Caco-2 (cell line): ENCODE measurements at regions not wholly inside any gene's neighbourhood (a gene's known extent, or its start where the extent isn't known, plus 50 kb on each side); places are given as distances from the start of the nearest gene placed in this dataset.

Source experiments
- BruUV-seq: library from RNA; stranded (reverse); fragments of 400-500 nt; replicated peaks from 2 replicates; lab custom pipeline; 2021; lab: Mats Ljungman, UMichigan
- CTCF ChIA-PET: fragments of 300-600 bp; sonication (Branson Sonifier 250); formaldehyde crosslinking; loops from one replicate; lab custom pipeline; 2022; ENCODE audit warnings: antibody characterized with exemption; lab: Charles Lee
- POLR2A ChIA-PET: fragments of 300-600 bp; sonication (Branson Sonifier 250); formaldehyde crosslinking; loops from one replicate; lab custom pipeline; 2022; ENCODE audit warnings: antibody characterized with exemption; lab: Charles Lee
- DNase-seq, 2 experiments: peaks; one replicate each; pipeline versions ENCODE4 v3.0.0 to v3.0.0-alpha.2; 2020 to 2022
- H3K27me3 ChIP-seq: replicated peaks from 2 replicates; pipeline ENCODE4 v1.6.0; 2011; ENCODE audit warnings: low read length; ENCODE audit not compliant: control insufficient read depth, insufficient read depth
- H3K36me3 ChIP-seq: 2 replicates; pipeline ENCODE4 v1.5.1; 2011; ENCODE audit warnings: low read length; ENCODE audit not compliant: control insufficient read depth, insufficient read depth
- H3K4me1 ChIP-seq: fragments of 250-450 bp; sonication (Bioruptor Pico); 2 replicates; pipeline ENCODE4 v1.5.1; 2020; ENCODE audit warnings: mild to moderate bottlenecking
- H3K4me3 ChIP-seq: 2 replicates; pipeline ENCODE4 v1.5.1; 2011; ENCODE audit warnings: low read depth, mild to moderate bottlenecking, control low read depth, low read length
- H3K9me3 ChIP-seq: fragments of 250-450 bp; sonication (Bioruptor Pico); 2 replicates; pipeline ENCODE4 v1.5.1; 2020; ENCODE audit warnings: mild to moderate bottlenecking, moderate library complexity
- H3K27ac Mint-ChIP-seq: one replicate; pipeline ENCODE4 v1.8.0; 2022; ENCODE audit warnings: mixed read lengths; ENCODE audit not compliant: unreplicated experiment
- H3K27me3 Mint-ChIP-seq: one replicate; pipeline ENCODE4 v1.8.0; 2022; ENCODE audit warnings: mixed read lengths; ENCODE audit not compliant: insufficient read depth, unreplicated experiment
- H3K36me3 Mint-ChIP-seq: one replicate; pipeline ENCODE4 v1.8.0; 2022; ENCODE audit warnings: mild to moderate bottlenecking, mixed read lengths; ENCODE audit not compliant: insufficient read depth, unreplicated experiment
- H3K4me1 Mint-ChIP-seq: one replicate; pipeline ENCODE4 v1.8.0; 2022; ENCODE audit warnings: low read depth, mixed read lengths; ENCODE audit not compliant: unreplicated experiment
- H3K4me3 Mint-ChIP-seq: one replicate; pipeline ENCODE4 v1.8.0; 2022; ENCODE audit warnings: mild to moderate bottlenecking, moderate library complexity, mixed read lengths; ENCODE audit not compliant: unreplicated experiment
- H3K9me3 Mint-ChIP-seq: one replicate; pipeline ENCODE4 v1.8.0; 2022; ENCODE audit warnings: mixed read lengths; ENCODE audit not compliant: unreplicated experiment
- CTCF ChIP-seq, 2 experiments: fragments of 200-600 bp in 1 of 2; IDR thresholded peaks; 1 replicate in 1 of 2; 2 replicates in 1 of 2; pipeline versions ENCODE4 v1.5.1 to v1.8.0; 2011 to 2022; ENCODE audit warnings: antibody characterized with exemption in 1 of 2, control low read depth in 1 of 2, inconsistent platforms in 1 of 2, low read depth in 1 of 2, low read length in 1 of 2, mild to moderate bottlenecking in 1 of 2, moderate library complexity in 1 of 2; ENCODE audit not compliant: insufficient read depth in 1 of 2, severe bottlenecking in 1 of 2, unreplicated experiment in 1 of 2
- intact Hi-C: fragments of 100-400 bp; cut with micrococcal nuclease; formaldehyde crosslinking; loops from one replicate; pipeline ENCODE4 v1.10.0; 2022; ENCODE audit not compliant: unreplicated experiment

DNA sequence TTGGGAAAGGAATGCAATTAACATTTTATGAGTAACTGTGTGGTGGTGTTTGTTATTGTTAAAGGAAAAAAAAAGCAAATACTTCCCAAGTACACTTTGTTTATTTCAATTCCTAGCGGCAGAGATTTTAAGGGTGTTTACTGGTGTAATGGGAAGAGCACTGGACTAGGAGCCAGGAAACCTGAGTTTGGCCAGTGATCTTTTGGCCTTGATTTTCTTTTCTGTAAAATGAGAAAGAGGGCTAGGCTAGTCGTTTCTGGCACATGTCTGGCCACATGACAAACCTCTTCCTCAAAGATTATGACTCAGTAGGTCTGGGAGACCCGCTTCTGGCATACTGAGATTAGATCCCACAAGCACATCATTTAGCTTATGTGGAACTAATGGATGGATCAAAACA is 428.1 kb upstream of the NOX3 start:
- Mint-ChIP-seq H3K36me3 (no peaks in the 10 kb centered on the region), H3K27me3 (peaks cover 8% of the 10 kb centered on the region), H3K4me1 (no peaks in the 10 kb centered on the region), H3K9me3 (no peaks in the 10 kb centered on the region), H3K27ac (no peak overlapping the region), H3K4me3 (no peak overlapping the region)
- no TSS peak for BruUV-seq
- no peaks in the 10 kb centered on the region for H3K36me3 ChIP-seq
- intact Hi-C loops: no loop called here
- DNase-seq: no peak
- H3K4me1 ChIP-seq: no peaks in the 10 kb centered on the region
- no peak overlapping the region for H3K4me3 ChIP-seq
- H3K9me3 ChIP-seq: no peaks in the 10 kb centered on the region
- no peaks in the 10 kb centered on the region for H3K27me3 ChIP-seq
- ChIA-PET CTCF (no interaction called here), POLR2A (no interaction called here)
- TF ChIP-seq CTCF (IDR thresholded peaks at IDR 0.05; ENCODE audit: insufficient read depth in 1 of 2, low read depth in 1 of 2, low read length in 1 of 2, severe bottlenecking in 1 of 2, unreplicated experiment in 1 of 2): no peak

GRCh38 chr6:155883334-155883731 is 427.7 kb upstream of the NOX3 start:
- H3K27me3 Mint-ChIP-seq: peaks cover 8% of the 10 kb centered on the region
- intact Hi-C loops: no loop called here
- CTCF ChIA-PET: no interaction called here
- no peak overlapping the region for H3K4me3 Mint-ChIP-seq
- Histone ChIP-seq H3K4me1 (no peaks in the 10 kb centered on the region), H3K36me3 (no peaks in the 10 kb centered on the region), H3K9me3 (no peaks in the 10 kb centered on the region), H3K27me3 (no peaks in the 10 kb centered on the region), H3K4me3 (no peak overlapping the region)
- POLR2A ChIA-PET: no interaction called here
- no TSS peak for BruUV-seq
- H3K27ac Mint-ChIP-seq: no peak overlapping the region
- no peak for TF ChIP-seq CTCF (IDR thresholded peaks at IDR 0.05; ENCODE audit: insufficient read depth in 1 of 2, low read depth in 1 of 2, low read length in 1 of 2, severe bottlenecking in 1 of 2, unreplicated experiment in 1 of 2)
- no peaks in the 10 kb centered on the region for H3K9me3 Mint-ChIP-seq
- no peak for DNase-seq
- H3K4me1 Mint-ChIP-seq: no peaks in the 10 kb centered on the region
- no peaks in the 10 kb centered on the region for H3K36me3 Mint-ChIP-seq

DNA sequence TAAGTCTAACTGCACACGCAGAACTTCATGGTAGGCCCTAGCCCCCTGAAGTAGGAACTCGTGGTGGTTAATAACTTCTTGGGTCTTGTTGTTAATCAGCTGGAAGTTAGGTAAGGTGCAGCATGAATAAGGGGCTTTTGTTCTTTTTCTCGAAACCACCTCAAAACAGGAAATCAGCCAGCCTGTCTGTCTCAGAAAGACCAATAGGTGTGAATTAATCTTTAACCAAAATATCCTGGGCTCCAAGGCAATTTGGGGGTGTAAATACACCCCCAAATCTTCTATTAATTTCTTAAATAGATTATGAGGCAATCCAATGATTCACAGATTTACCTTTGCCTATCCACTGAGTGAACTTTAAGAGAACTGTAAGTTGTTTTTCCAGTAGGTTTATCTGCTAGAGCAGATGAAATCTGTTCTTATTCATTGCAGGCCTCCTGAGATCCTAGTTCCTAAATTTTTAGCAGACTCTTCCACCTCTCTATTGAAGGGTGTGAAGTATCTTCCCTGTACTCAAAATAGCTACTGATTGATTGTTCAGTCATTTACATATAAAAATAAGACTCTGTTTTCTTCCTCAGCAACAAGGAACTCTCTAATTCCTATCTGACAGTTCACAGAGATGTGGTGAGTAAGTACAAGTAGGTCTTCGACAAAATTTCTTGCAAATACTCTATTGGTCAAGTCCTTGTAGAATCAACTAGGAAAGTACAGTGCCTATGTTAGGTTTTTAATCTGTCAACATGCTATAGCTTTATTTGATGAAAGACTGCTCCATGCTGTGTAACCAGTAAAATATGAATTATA is 427.1 kb upstream of the NOX3 start:
- no peaks in the 10 kb centered on the region for H3K4me1 ChIP-seq
- no peaks in the 10 kb centered on the region for H3K9me3 ChIP-seq
- no peak overlapping the region for H3K4me3 Mint-ChIP-seq
- intact Hi-C loops: no loop called here
- H3K36me3 Mint-ChIP-seq: no peaks in the 10 kb centered on the region
- H3K27me3 ChIP-seq: no peaks in the 10 kb centered on the region
- no peaks in the 10 kb centered on the region for H3K9me3 Mint-ChIP-seq
- H3K27me3 Mint-ChIP-seq: peaks cover 3% of the 10 kb centered on the region
- no peaks in the 10 kb centered on the region for H3K36me3 ChIP-seq
- H3K4me3 ChIP-seq: no peak overlapping the region
- H3K27ac Mint-ChIP-seq: no peak overlapping the region
- no peaks in the 10 kb centered on the region for H3K4me1 Mint-ChIP-seq
- TF ChIP-seq CTCF (IDR thresholded peaks at IDR 0.05; ENCODE audit: insufficient read depth in 1 of 2, low read depth in 1 of 2, low read length in 1 of 2, severe bottlenecking in 1 of 2, unreplicated experiment in 1 of 2): no peak
- POLR2A ChIA-PET: no interaction called here
- no peak for DNase-seq
- CTCF ChIA-PET: no interaction called here
- BruUV-seq: no TSS peak
